HCT116 (cell line): ENCODE measurements at regions not wholly inside any gene's neighbourhood (a gene's known extent, or its start where the extent isn't known, plus 50 kb on each side); places are given as distances from the start of the nearest gene placed in this dataset.

Experiments
- ATAC-seq: fragments of 200-7000 bp; cut with Tn5 transposase; 2 replicates; pipeline ENCODE4 v1.9.1; 2020; ENCODE audit warnings: mild to moderate bottlenecking, moderate library complexity
- BruUV-seq: library from RNA; stranded (reverse); fragments of 400-500 nt; replicated peaks from 2 replicates; lab custom pipeline; 2021; lab: Mats Ljungman, UMichigan
- CTCF ChIA-PET: fragments of 300-600 bp; sonication (Branson Sonifier 250); formaldehyde crosslinking; loops from one replicate; lab custom pipeline; 2021; ENCODE audit warnings: antibody characterized with exemption; lab: Charles Lee
- POLR2A ChIA-PET: fragments of 300-600, 350-600 bp; sonication (Branson Sonifier 250); formaldehyde crosslinking; loops from one replicate; lab custom pipeline; 2021; ENCODE audit warnings: antibody characterized with exemption; lab: Charles Lee
- RAD21 ChIA-PET, 2 experiments: fragments of 300-600 bp; sonication (Branson Sonifier 250); formaldehyde crosslinking; loops; one replicate each; lab custom pipeline; 2023; ENCODE audit warnings: low total read pairs in 2 of 2; ENCODE audit not compliant: uncharacterized antibody in 2 of 2, unreplicated experiment in 2 of 2, low non-redundant PET in 1 of 2; lab: Charles Lee
- DNase-seq: peaks from one replicate; pipeline ENCODE4 v3.0.0-alpha.2; 2010; ENCODE audit warnings: low read depth, low spot score
- H2AFZ ChIP-seq: fragments of 200-600 bp; shearing (Covaris generic), sonication (generic); 2 replicates; pipeline ENCODE4 v1.6.1; 2017; ENCODE audit warnings: low read depth, mixed run types, mixed read lengths, antibody characterized with exemption, low read length; ENCODE audit not compliant: poor library complexity, severe bottlenecking
- H3K27ac ChIP-seq: 2 replicates; pipeline ENCODE4 v1.5.1; 2012; ENCODE audit warnings: low read depth, low read length
- H3K27me3 ChIP-seq: fragments of 200-600 bp; sonication (generic); 2 replicates; pipeline ENCODE4 v1.6.1; 2016; ENCODE audit warnings: mixed run types, low read length, mixed read lengths; ENCODE audit not compliant: insufficient read depth
- H3K36me3 ChIP-seq, 2 experiments: fragments of 200-500 bp in 1 of 2; fragments of 200-600 bp in 1 of 2; sonication (Bioruptor generic) in 1 of 2; sonication (generic) in 1 of 2; 2 replicates each; pipeline versions ENCODE4 v1.5.1 to v1.6.1; 2014 to 2016; ENCODE audit warnings: low read length in 2 of 2, inconsistent platforms in 1 of 2, mixed read lengths in 1 of 2, mixed run types in 1 of 2; ENCODE audit not compliant: insufficient read depth in 2 of 2, control insufficient read depth in 1 of 2
- H3K4me1 ChIP-seq, 2 experiments: fragments of 200-600 bp in 1 of 2; sonication (generic) in 1 of 2; 2 replicates each; pipeline versions ENCODE4 v1.5.1 to v1.6.1; 2012 to 2017; ENCODE audit warnings: low read length in 2 of 2, inconsistent platforms in 1 of 2, mild to moderate bottlenecking in 1 of 2, mixed read lengths in 1 of 2, mixed run types in 1 of 2, moderate library complexity in 1 of 2; ENCODE audit not compliant: insufficient read depth in 2 of 2, control insufficient read depth in 1 of 2
- H3K4me2 ChIP-seq: fragments of 200-600 bp; sonication (generic); 2 replicates; pipeline ENCODE4 v1.6.1; 2017; ENCODE audit warnings: mixed run types, low read length, mixed read lengths
- H3K4me3 ChIP-seq, 2 experiments: fragments of 200-600 bp in 1 of 2; sonication (generic) in 1 of 2; replicated peaks in 1 of 2; 2 replicates each; pipeline ENCODE4 v1.5.1; 2011 to 2016; ENCODE audit warnings: low read length in 2 of 2, control low read depth in 1 of 2, low read depth in 1 of 2, mild to moderate bottlenecking in 1 of 2, mixed read lengths in 1 of 2, mixed run types in 1 of 2
- H3K79me2 ChIP-seq: fragments of 200-600 bp; sonication (generic); 2 replicates; pipeline ENCODE4 v1.6.1; 2017; ENCODE audit warnings: mild to moderate bottlenecking, mixed run types, low read length, moderate library complexity, mixed read lengths; ENCODE audit not compliant: insufficient read depth
- H3K9ac ChIP-seq: fragments of 200-600 bp; sonication (generic); 2 replicates; pipeline ENCODE4 v1.6.1; 2016; ENCODE audit warnings: low read length, mixed read lengths
- H3K9me2 ChIP-seq: fragments of 200-600 bp; sonication (generic), shearing (Covaris generic); 2 replicates; pipeline ENCODE4 v1.6.1; 2017; ENCODE audit warnings: mixed run types, mild to moderate bottlenecking, moderate library complexity; ENCODE audit not compliant: insufficient read depth
- H3K9me3 ChIP-seq, 2 experiments: fragments of 200-500 bp in 1 of 2; fragments of 200-600 bp in 1 of 2; sonication (Bioruptor generic) in 1 of 2; sonication (generic) in 1 of 2; 2 replicates each; pipeline ENCODE4 v1.6.1; 2014 to 2017; ENCODE audit warnings: low read length in 2 of 2, mixed read lengths in 2 of 2, inconsistent platforms in 1 of 2, low read depth in 1 of 2, mild to moderate bottlenecking in 1 of 2, mixed run types in 1 of 2, moderate library complexity in 1 of 2; ENCODE audit not compliant: control insufficient read depth in 1 of 2, insufficient read depth in 1 of 2
- H4K20me1 ChIP-seq: fragments of 200-600 bp; sonication (generic), shearing (Covaris generic); 2 replicates; pipeline ENCODE4 v1.6.1; 2017; ENCODE audit warnings: mixed run types, mild to moderate bottlenecking, moderate library complexity; ENCODE audit not compliant: insufficient read depth
- CEBPB ChIP-seq: IDR thresholded peaks from 2 replicates; pipeline ENCODE4 v1.6.1; 2012; ENCODE audit warnings: low read depth
- EZH2 ChIP-seq: fragments of 200-600 bp; sonication (generic); IDR thresholded peaks from 2 replicates; pipeline ENCODE4 v1.6.1; 2017; ENCODE audit warnings: antibody characterized with exemption, mixed run types
- JUND ChIP-seq: IDR thresholded peaks from 2 replicates; pipeline ENCODE4 v1.6.1; 2012
- POLR2A ChIP-seq: IDR thresholded peaks from 2 replicates; pipeline ENCODE4 v1.7.0; 2011; ENCODE audit warnings: borderline replicate concordance; ENCODE audit not compliant: insufficient read depth, insufficient read length; ENCODE audit errors: extremely low read depth
- SIN3A ChIP-seq: IDR thresholded peaks from 2 replicates; pipeline ENCODE4 v1.6.1; 2012; ENCODE audit warnings: low read depth
- SRF ChIP-seq: IDR thresholded peaks from 2 replicates; pipeline ENCODE4 v1.6.1; 2012; ENCODE audit warnings: low read depth
- ZNF274 ChIP-seq: fragments of 200-500 bp; sonication (Bioruptor generic); IDR thresholded peaks from 2 replicates; pipeline ENCODE4 v1.6.1; 2014; ENCODE audit warnings: mild to moderate bottlenecking, low read depth, low read length, inconsistent platforms
- intact Hi-C: fragments of 100-400 bp; cut with micrococcal nuclease; formaldehyde crosslinking; loops from 2 replicates; pipeline ENCODE4 v1.10.0; 2022
- TF ChIP-seq, protein P1 (sequence below): IDR thresholded peaks from 2 replicates; pipeline ENCODE4 v1.6.1; 2012; ENCODE audit warnings: low read depth
- TF ChIP-seq, protein P2 (sequence below), 3 experiments: fragments of 200-600 bp in 1 of 3; sonication (generic) in 1 of 3; IDR thresholded peaks in 2 of 3; conservative IDR thresholded peaks in 1 of 3; 2 replicates each; pipeline ENCODE4 v1.5.1; 2012 to 2017; ENCODE audit warnings: low read depth in 2 of 3, low read length in 2 of 3, antibody characterized with exemption in 1 of 3, borderline replicate concordance in 1 of 3, control low read depth in 1 of 3, mild to moderate bottlenecking in 1 of 3, mixed read lengths in 1 of 3, mixed run types in 1 of 3, moderate library complexity in 1 of 3; ENCODE audit not compliant: insufficient read depth in 1 of 3

DNA sequence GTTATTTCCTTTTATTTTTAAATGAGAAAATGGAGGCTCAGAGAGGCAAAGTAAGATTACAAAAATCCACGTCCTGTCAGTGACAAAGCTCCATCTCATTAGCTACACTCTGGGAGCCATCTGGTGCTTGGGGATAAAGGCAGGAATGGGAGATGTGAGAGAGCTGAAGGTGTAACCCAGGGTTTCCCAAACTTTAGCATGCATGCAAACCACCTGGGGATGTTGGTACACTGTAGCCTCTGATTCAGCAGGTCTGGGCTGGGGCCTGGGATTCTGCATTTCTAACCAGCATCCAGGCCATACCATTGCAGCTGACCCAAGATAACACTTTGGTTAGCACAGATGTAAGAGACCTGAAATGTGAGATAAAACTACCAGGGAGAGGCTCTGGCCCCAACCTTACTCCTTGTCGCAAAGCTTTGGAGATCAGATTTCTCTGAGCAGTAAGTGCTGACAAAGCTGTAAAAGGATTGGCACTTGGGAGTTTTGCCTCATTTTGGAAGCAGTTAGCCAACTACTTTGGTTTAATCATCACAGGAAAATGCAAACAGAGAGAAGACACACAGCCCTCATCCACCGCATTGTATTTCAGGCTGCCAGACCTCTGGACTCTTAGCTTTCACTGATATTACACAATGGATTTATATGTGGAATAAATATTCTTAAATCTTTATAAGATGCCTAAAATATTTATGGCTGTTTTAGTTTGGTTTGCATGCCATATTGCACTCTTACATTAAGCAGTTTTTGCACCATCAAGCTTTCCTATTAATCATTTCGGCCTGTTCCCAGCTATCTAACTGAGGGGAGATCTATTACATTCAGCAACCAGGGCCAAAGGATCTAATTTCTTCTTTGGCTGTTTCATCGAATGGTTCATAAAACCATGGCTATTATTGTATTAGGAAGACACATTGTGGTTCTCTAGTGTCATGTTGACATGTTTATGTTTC lies 263.0 kb downstream of the EBLN2 start:
- Histone ChIP-seq H3K36me3 (no peaks in the 10 kb centered on the region), H2AFZ (no peak overlapping the region), H3K27ac (no peak overlapping the region), H3K4me3 (no peak overlapping the region), H3K9ac (no peak overlapping the region), H3K79me2 (no peaks in the 10 kb centered on the region), H3K9me3 (no peaks in the 10 kb centered on the region), H4K20me1 (no peaks in the 10 kb centered on the region), H3K4me1 (no peaks in the 10 kb centered on the region), H3K27me3 (0 out of 2 replicates have a peak, but pooled peaks cover 2% of the 10 kb centered on the region), H3K9me2 (no peaks in the 10 kb centered on the region), H3K4me2 (no peak overlapping the region)
- TF ChIP-seq, protein P1, sequence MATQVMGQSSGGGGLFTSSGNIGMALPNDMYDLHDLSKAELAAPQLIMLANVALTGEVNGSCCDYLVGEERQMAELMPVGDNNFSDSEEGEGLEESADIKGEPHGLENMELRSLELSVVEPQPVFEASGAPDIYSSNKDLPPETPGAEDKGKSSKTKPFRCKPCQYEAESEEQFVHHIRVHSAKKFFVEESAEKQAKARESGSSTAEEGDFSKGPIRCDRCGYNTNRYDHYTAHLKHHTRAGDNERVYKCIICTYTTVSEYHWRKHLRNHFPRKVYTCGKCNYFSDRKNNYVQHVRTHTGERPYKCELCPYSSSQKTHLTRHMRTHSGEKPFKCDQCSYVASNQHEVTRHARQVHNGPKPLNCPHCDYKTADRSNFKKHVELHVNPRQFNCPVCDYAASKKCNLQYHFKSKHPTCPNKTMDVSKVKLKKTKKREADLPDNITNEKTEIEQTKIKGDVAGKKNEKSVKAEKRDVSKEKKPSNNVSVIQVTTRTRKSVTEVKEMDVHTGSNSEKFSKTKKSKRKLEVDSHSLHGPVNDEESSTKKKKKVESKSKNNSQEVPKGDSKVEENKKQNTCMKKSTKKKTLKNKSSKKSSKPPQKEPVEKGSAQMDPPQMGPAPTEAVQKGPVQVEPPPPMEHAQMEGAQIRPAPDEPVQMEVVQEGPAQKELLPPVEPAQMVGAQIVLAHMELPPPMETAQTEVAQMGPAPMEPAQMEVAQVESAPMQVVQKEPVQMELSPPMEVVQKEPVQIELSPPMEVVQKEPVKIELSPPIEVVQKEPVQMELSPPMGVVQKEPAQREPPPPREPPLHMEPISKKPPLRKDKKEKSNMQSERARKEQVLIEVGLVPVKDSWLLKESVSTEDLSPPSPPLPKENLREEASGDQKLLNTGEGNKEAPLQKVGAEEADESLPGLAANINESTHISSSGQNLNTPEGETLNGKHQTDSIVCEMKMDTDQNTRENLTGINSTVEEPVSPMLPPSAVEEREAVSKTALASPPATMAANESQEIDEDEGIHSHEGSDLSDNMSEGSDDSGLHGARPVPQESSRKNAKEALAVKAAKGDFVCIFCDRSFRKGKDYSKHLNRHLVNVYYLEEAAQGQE: no peak
- TF ChIP-seq EZH2: no peak
- TF ChIP-seq JUND: no peak
- TF ChIP-seq, protein P2, sequence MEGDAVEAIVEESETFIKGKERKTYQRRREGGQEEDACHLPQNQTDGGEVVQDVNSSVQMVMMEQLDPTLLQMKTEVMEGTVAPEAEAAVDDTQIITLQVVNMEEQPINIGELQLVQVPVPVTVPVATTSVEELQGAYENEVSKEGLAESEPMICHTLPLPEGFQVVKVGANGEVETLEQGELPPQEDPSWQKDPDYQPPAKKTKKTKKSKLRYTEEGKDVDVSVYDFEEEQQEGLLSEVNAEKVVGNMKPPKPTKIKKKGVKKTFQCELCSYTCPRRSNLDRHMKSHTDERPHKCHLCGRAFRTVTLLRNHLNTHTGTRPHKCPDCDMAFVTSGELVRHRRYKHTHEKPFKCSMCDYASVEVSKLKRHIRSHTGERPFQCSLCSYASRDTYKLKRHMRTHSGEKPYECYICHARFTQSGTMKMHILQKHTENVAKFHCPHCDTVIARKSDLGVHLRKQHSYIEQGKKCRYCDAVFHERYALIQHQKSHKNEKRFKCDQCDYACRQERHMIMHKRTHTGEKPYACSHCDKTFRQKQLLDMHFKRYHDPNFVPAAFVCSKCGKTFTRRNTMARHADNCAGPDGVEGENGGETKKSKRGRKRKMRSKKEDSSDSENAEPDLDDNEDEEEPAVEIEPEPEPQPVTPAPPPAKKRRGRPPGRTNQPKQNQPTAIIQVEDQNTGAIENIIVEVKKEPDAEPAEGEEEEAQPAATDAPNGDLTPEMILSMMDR (IDR thresholded peaks at IDR 0.05 in 2 of 3, conservative IDR thresholded peaks at IDR 0.05 in 1 of 3; ENCODE audit: borderline replicate concordance in 1 of 3, insufficient read depth in 1 of 3, low read depth in 2 of 3, low read length in 2 of 3): no peak
- no peak for TF ChIP-seq SRF
- TF ChIP-seq ZNF274: no peak
- TF ChIP-seq SIN3A: no peak
- no peak for TF ChIP-seq POLR2A
- no peak for TF ChIP-seq CEBPB
- intact Hi-C loops: no loop called here
- no TSS peak for BruUV-seq
- ChIA-PET RAD21 (no interaction called here), POLR2A (interaction anchor here (0.6 kb wide), 1 partner anchor 10 kb away, joined by 6 read pairs; no protein-coding TSS in a partner anchor), CTCF (no interaction called here)
- no peak for ATAC-seq
- DNase-seq: no peak
